Colonic mucosa (tissue), 4 donors: ENCODE measurements at regions not wholly inside any gene's neighbourhood (a gene's known extent, or its start where the extent isn't known, plus 50 kb on each side); places are given as distances from the start of the nearest gene placed in this dataset.

ENCODE experiments used
- DNase-seq: peaks from one replicate; pipeline ENCODE4 v3.0.0-alpha.2; 2020
- H3K27ac ChIP-seq: fragments of 200-600 bp; one replicate; pipeline ENCODE4 v1.8.0; 2021
- H3K27me3 ChIP-seq: fragments of 200-600 bp; one replicate; pipeline ENCODE4 v1.8.0; 2021
- H3K36me3 ChIP-seq: fragments of 200-600 bp; one replicate; pipeline ENCODE4 v1.8.0; 2021
- H3K4me1 ChIP-seq: fragments of 200-600 bp; one replicate; pipeline ENCODE4 v1.8.0; 2021; ENCODE audit warnings: mild to moderate bottlenecking
- H3K4me3 ChIP-seq: fragments of 200-600 bp; one replicate; pipeline ENCODE4 v1.8.0; 2021
- H3K9ac ChIP-seq, 2 donors: one replicate each; pipeline ENCODE4 v1.7.0; 2013; ENCODE audit warnings: control low read depth in 2 of 2, low read depth in 2 of 2, low read length in 2 of 2
- H3K9me3 ChIP-seq: fragments of 200-600 bp; one replicate; pipeline ENCODE4 v1.8.0; 2021
- CTCF ChIP-seq: fragments of 200-600 bp; IDR thresholded peaks from one replicate; pipeline ENCODE4 v1.8.0; 2022; ENCODE audit warnings: antibody characterized with exemption, mild to moderate bottlenecking
- intact Hi-C: fragments of 100-400 bp; cut with DNase I; formaldehyde crosslinking; loops from one replicate; pipeline ENCODE4 v1.14.1; 2022
- donor health status: healthy.
- donor health status: DM: no; HTN: no; CAD: no.
- donor health status: DM: no; HTN: no; CAD: no.

GRCh38 chr10:85149766-85150165 is 821.4 kb downstream of the CCSER2 start:
- Histone ChIP-seq H3K4me3 (no peak overlapping the region), H3K27ac (no peak overlapping the region)
- intact Hi-C loops: no loop called here

GRCh38 chr10:85151506-85151905 is 823.1 kb downstream of the CCSER2 start:
- Histone ChIP-seq H3K27ac (no peak overlapping the region), H3K4me1 (no peaks in the 10 kb centered on the region), H3K36me3 (no peaks in the 10 kb centered on the region), H3K4me3 (no peak overlapping the region), H3K9me3 (no peaks in the 10 kb centered on the region), H3K27me3 (no peaks in the 10 kb centered on the region), H3K9ac (no peak overlapping the region)
- intact Hi-C loops: no loop called here
- no peak for TF ChIP-seq CTCF
- DNase-seq: no peak

More at GRCh38 chr10:85149766-85150165, 821.4 kb downstream of the CCSER2 start:
- Histone ChIP-seq H3K9ac (no peak overlapping the region), H3K4me1 (no peaks in the 10 kb centered on the region), H3K9me3 (no peaks in the 10 kb centered on the region), H3K27me3 (no peaks in the 10 kb centered on the region), H3K36me3 (no peaks in the 10 kb centered on the region)
- no peak for TF ChIP-seq CTCF
- DNase-seq: no peak

GRCh38 chr10:85152496-85152895 is 824.1 kb downstream of the CCSER2 start:
- Histone ChIP-seq H3K9me3 (no peaks in the 10 kb centered on the region), H3K36me3 (no peaks in the 10 kb centered on the region), H3K4me3 (no peak overlapping the region), H3K4me1 (no peaks in the 10 kb centered on the region), H3K27me3 (no peaks in the 10 kb centered on the region), H3K27ac (no peak overlapping the region), H3K9ac (no peak overlapping the region)
- intact Hi-C loops: no loop called here
- peak; percentile 21 for DNase-seq
- no peak for TF ChIP-seq CTCF

DNA sequence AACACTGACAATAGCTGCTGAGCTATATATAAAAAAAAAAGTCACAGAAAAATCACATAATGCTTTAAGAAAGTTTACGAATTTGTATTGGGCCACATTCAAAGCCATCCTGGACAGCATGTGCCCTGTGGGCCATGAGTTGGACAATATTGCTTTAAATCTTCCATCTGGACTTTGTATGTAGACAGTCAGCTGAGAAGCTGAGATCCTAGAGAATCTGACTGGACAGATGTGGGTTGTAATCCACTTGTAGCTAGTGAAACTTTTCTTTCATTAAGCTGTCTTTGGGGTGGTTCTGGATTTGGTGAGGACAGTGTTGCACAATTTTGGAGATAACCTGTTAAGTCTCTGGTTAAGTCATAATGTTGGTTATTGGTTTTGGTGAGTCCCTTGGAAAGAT is 824.5 kb downstream of the CCSER2 start:
- Histone ChIP-seq H3K27me3 (no peaks in the 10 kb centered on the region), H3K4me3 (no peak overlapping the region), H3K4me1 (no peaks in the 10 kb centered on the region), H3K27ac (no peak overlapping the region), H3K9me3 (no peaks in the 10 kb centered on the region), H3K36me3 (no peaks in the 10 kb centered on the region), H3K9ac (no peak overlapping the region)
- DNase-seq: no peak
- no peak for TF ChIP-seq CTCF
- intact Hi-C loops: no loop called here

GRCh38 chr10:85157206-85157605 is 828.8 kb downstream of the CCSER2 start:
- TF ChIP-seq CTCF: no peak
- no peak overlapping the region for H3K4me3 ChIP-seq
- no peak overlapping the region for H3K9ac ChIP-seq
- H3K4me1 ChIP-seq: no peaks in the 10 kb centered on the region
- no peaks in the 10 kb centered on the region for H3K9me3 ChIP-seq
- H3K27me3 ChIP-seq: no peaks in the 10 kb centered on the region
- DNase-seq: no peak
- H3K27ac ChIP-seq: no peak overlapping the region
- no peaks in the 10 kb centered on the region for H3K36me3 ChIP-seq
- intact Hi-C loops: no loop called here

DNA sequence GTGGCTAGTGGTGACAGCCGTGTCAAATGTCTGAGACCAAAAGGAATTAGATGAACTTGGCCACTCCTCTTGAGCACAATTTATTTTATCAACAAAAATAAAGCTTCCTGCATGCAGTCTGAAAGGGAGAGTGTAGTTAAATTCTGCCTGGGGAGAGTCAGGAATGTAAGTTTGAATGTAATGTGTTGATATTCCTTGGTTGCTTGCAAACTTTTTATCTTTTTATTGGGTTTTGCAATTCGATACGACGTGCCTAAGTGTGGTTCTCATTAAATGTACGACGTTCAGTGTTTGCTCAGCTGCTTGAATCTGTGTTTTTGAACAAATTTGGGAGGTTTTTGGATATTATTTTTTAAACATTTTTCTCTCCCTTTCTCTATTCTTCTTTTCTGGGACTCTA is 839.9 kb downstream of the CCSER2 start:
- DNase-seq: no peak
- intact Hi-C loops: no loop called here
- no peaks in the 10 kb centered on the region for H3K27me3 ChIP-seq
- no peak overlapping the region for H3K9ac ChIP-seq
- H3K9me3 ChIP-seq: no peaks in the 10 kb centered on the region
- H3K4me1 ChIP-seq: no peaks in the 10 kb centered on the region
- H3K4me3 ChIP-seq: no peak overlapping the region
- no peak overlapping the region for H3K27ac ChIP-seq
- no peak for TF ChIP-seq CTCF
- no peaks in the 10 kb centered on the region for H3K36me3 ChIP-seq
